NCI-H524 treated with DMSO at 0.1 percent for 48 hours (cell line): ENCODE measurements at regions not wholly inside any gene's neighbourhood (a gene's known extent, or its start where the extent isn't known, plus 50 kb on each side); places are given as distances from the start of the nearest gene placed in this dataset.
A peak's percentile ranks its signal among the peaks of the same experiment; 100 is the strongest.
"Not testable (repeated sequence)": the region's sequence is repeated elsewhere in the genome, so short reads cannot be mapped to it uniquely, and the experiment has no call there.

ENCODE experiments used
- DNase-seq: peaks from one replicate; lab custom pipeline; 2025; lab: John Stamatoyannopoulos, UW

- DNase-seq: no peak
Measured at GRCh38 chr4:16450724-16451123, 224.5 kb upstream of the TAPT1 start.

GRCh38 chr4:16450031-16450430 is 223.8 kb upstream of the TAPT1 start:
- no peak for DNase-seq

- DNase-seq: no peak
Measured at GRCh38 chr4:16449406-16449805, 223.1 kb upstream of the TAPT1 start.

- no peak for DNase-seq
Measured at GRCh38 chr4:16448241-16448840, 222.1 kb upstream of the TAPT1 start.

GRCh38 chr4:16443504-16444088 is 217.3 kb upstream of the TAPT1 start:
- no peak for DNase-seq

GRCh38 chr4:16442296-16442695 is 216.0 kb upstream of the TAPT1 start:
- DNase-seq: no peak

GRCh38 chr4:16439768-16440167 is 213.5 kb upstream of the TAPT1 start:
- no peak for DNase-seq

- DNase-seq: no peak
Measured at GRCh38 chr4:16438986-16439385, 212.7 kb upstream of the TAPT1 start.

- no peak for DNase-seq
Measured at GRCh38 chr4:16437836-16438235, 211.6 kb upstream of the TAPT1 start.

- no peak for DNase-seq
Measured at GRCh38 chr4:16431866-16432265, 205.6 kb upstream of the TAPT1 start.

- no peak for DNase-seq
Measured at GRCh38 chr4:16418814-16419213, 192.5 kb upstream of the TAPT1 start.

GRCh38 chr4:16417198-16417597 is 190.9 kb upstream of the TAPT1 start:
- DNase-seq: no peak

- DNase-seq: no peak
Measured at GRCh38 chr4:16416601-16417000, 190.3 kb upstream of the TAPT1 start.

GRCh38 chr4:16415751-16416150 is 189.5 kb upstream of the TAPT1 start:
- DNase-seq: no peak

GRCh38 chr4:16413814-16414555 is 187.7 kb upstream of the TAPT1 start:
- no peak for DNase-seq

- no peak for DNase-seq
Measured at GRCh38 chr4:16411501-16412085, 185.3 kb upstream of the TAPT1 start.

GRCh38 chr4:16393216-16393615 is 166.9 kb upstream of the TAPT1 start:
- DNase-seq: not testable (repeated sequence)

- DNase-seq: no peak
Measured at GRCh38 chr4:16391196-16391595, 164.9 kb upstream of the TAPT1 start.

GRCh38 chr4:16387448-16387847 is 161.2 kb upstream of the TAPT1 start:
- no peak for DNase-seq

- DNase-seq: no peak
Measured at GRCh38 chr4:16386711-16387320, 160.5 kb upstream of the TAPT1 start.

- peak; percentile 72 for DNase-seq
Measured at GRCh38 chr4:16384576-16384975, 158.3 kb upstream of the TAPT1 start.

GRCh38 chr4:16382571-16382970 is 156.3 kb upstream of the TAPT1 start:
- no peak for DNase-seq

- DNase-seq: no peak
Measured at GRCh38 chr4:16377887-16378286, 151.6 kb upstream of the TAPT1 start.
